NCI-H446 treated with DMSO at 0.1 percent for 48 hours (cell line): ENCODE measurements at regions not wholly inside any gene's neighbourhood (a gene's known extent, or its start where the extent isn't known, plus 50 kb on each side); places are given as distances from the start of the nearest gene placed in this dataset.
"Not testable (repeated sequence)": the region's sequence is repeated elsewhere in the genome, so short reads cannot be mapped to it uniquely, and the experiment has no call there.

Experiments used
- DNase-seq: peaks from one replicate; lab custom pipeline; 2025; lab: John Stamatoyannopoulos, UW

DNA sequence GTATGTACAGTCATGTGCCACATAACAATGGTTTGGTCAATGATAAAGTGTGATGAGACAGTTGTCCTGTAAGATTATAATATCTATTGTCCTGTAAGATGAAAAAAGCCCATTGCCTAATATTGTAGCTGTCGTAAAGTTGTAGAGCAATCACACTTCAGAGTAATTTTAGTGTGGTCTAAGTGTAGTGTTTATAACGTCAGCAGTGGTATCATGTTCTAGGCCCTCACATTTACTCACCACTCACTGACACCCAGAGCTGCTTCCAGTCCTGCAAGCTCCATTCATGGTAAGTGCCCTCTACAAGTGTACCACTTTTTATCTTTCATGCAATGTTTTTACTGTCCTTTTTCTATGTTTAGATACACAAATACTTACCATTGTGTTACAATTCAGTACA is 259.9 kb upstream of the RAB4A start:
- DNase-seq = no peak

DNA sequence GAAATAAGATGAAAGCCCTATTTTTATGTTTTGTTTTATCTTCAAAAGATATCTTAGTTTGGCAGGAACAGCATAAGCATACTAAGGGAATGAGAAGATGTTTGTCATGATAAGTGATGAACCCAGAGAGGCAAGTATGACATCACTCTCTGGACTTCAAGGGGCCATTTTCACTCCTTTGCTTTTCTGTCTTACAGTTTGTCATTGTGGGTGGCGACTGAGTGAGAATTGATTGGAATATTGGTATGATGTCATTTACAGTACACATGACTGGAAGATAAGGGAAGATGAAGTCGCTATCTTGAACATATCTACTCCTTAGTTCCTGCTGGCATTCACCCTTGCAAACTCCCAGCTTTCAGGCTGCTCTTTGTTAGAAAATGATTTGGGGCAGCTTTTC is 258.1 kb upstream of the RAB4A start:
- DNase-seq = no peak

DNA sequence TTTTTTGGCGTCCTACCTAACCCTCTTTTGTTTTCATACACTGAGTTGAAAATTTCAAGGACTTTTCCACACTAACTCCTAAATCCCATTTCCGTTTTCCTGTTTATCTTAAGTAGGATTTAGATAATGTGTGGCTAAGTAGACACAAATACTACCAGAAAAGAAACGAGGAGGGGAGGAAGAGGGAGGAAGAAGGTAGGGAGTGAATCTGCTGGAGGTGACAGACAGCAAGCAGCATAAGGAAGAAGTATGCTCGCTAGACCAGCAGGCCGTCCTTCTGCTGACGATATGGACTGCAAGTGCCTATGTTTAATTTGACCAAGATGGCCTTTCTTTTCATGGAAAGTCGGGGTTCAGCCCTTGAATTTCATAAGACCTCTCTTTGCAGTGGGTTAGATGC is 256.9 kb upstream of the RAB4A start:
- DNase-seq = no peak

DNA sequence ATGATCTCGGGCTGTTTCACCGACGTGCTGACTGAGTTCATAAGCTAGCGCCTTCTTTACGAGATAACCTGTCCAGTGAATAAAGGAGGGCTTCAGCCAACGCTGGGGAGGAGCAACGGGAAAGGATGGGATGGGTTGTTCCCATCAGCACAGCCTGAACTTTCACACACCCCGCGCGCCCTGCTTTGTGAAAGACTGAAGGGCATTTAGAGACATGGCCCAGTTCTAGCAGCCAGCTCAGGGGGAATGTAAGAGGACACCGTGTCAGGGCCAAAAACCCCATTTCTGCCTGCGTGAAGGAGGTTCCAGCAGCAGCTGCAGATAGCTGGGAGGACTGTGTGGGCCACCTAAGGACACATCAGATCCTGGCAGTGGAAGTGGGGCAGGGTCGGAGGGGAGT is 255.1 kb upstream of the RAB4A start:
- no peak for DNase-seq

DNA sequence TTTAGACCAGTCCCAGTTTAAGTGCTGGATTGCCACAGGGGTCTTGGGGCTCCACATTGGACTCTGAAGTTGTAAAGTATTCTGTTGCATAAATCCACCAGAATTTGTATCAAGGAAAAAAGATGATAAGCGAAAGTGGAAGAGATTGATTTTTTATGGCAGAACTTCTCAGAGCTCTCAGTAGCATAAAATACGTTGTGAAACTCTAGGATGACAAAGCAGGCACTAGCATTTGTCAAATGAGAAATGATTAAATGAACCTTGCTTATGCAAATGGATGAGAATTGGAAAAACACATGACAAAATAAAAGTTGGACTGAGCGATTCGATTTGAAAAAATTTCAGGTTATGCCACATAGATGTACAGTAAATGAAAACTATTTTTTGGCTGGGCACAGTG is 253.8 kb upstream of the RAB4A start:
- DNase-seq = no peak

DNA sequence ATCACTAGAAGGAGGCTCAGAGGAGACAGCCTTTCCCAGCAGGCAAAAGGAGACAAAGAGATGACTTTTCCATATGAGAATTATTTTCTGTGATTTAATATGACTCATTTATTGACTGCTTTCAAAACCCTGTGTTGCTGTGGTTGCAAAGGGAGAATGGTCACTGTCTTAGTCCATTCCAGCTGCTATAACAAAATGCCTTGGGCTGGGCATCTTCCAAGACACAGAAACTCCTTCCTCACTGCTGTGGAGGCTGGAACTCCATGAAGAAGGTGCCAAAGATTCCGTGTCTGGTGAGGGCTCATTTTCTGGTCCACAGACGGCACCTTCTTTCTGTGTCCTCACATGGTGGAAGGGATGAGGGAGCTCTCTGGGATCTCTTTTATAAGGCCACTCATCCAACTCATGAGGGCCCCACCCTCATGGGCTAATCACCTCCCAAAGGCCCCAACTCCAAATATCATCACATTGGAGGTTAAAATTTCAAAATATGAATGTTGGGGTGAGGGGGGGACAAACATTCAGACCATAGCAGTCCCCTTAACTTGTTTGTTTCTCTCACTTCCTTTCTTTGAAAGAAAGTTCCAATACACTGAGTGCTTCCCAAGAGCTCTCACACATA is 252.1 kb upstream of the RAB4A start:
- DNase-seq = no peak

DNA sequence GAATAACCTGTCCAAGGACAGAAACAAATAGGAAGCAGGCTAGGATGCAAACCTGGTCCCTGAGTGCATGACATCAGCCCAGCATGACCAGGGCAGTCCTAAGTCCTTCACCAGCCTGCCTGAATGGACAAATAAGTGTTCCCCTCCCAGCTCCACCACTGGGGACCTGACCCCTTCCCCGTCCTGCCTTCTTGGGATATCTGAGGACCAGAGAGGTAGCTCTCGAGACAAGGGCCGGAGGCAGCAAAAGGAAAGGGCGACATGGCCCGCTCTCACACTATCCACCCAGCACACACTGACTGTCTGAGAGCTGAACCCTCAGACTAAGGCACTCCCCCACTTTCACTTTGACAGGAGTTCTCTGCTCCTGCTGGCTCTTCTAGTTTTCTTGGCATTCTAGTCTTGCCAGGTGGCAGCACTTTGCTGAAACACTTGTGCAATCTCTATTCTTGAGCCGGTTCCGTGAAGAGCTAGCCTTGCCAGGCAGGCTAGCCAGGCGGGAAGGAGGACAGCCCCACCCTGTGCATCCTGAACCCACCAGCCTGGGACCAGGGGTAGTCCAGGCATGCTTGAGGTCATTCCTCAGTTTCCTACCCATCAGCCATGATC is 251.1 kb upstream of the RAB4A start:
- DNase-seq = no peak

DNA sequence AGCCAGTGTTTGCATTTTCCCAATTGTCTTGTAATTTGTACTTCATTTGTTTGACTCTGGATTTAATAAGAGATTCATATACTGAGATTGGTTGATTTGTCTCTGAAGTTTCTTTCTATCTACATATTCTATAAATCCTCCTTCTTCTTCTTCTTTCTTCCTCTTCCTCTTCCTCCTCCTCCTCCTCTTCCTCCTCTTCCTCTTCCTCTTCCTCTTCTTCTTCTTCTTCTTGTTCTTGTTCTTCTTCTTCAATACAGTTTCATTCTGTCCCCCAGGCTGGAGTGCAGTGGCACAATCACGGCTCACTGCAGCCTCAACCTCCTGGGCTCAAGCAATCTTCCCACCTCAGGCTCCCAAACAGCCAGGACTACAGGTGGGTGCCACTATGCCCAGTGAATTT is 249.9 kb upstream of the RAB4A start:
- not testable (repeated sequence) for DNase-seq

DNA sequence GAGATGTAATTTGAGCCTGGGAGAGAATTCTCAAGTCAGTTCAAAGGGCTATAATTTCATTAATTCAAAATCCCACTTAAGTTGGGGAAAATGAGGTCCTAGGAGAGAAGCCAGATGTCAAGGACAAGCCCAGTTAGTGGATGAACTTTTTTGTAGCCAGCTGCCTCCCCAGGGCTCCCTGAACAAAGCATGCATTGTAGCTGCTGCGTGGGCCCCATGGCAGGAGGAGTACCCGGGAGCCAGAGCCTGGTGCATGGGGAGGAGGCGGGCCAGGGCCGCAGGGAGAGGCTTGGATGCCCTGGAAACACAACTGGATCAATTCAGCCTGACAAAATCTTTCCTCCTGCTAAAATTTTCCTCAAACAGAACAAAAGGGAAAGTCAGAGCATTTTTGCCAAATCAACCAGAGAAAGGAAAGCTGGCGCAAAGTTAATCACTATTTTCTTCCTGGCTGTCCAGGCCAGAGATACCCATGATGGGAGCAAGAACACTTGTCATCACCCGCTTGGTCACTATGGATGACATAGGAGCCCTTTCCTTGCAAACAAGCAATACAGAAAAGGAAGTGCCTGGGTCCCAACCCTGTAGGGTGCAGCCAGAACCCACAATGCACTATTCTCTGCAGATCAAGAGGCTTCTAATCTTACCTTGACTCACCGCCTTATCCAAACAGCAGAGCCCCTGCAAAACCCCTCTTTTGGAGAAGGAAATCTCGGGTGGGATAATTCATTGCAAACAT is 248.1 kb upstream of the RAB4A start:
- DNase-seq = no peak

DNA sequence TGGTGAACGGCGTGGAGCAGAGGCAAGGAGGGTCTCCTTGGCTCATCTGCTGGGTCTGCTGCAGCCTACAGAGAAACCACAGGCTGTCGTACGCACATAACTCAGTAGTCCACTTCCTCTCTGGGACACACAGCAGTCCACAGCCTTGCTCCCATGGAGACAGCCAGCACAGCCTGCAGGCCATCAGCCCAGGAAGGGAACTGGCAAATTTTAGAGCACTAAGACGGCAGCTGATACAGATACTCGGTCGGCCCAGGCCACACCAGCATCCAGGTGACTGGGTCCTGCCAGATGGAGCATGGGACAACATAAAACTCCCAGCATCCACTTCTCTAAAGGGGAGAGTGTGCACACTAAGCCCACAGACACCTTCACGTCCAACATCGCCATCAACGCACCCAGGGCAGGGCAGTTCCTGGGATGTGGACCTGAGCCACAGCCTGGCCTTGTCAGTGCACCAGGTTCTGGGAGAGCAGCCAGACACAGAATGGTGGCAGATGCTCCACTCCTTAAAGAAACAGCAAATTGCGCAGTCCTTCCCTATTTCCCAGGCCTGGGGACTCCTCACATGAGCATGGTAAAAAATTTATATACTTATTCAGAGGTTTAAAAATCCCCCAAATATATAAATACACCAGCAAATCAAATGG is 247.1 kb upstream of the RAB4A start:
- DNase-seq = peak; percentile 77

DNA sequence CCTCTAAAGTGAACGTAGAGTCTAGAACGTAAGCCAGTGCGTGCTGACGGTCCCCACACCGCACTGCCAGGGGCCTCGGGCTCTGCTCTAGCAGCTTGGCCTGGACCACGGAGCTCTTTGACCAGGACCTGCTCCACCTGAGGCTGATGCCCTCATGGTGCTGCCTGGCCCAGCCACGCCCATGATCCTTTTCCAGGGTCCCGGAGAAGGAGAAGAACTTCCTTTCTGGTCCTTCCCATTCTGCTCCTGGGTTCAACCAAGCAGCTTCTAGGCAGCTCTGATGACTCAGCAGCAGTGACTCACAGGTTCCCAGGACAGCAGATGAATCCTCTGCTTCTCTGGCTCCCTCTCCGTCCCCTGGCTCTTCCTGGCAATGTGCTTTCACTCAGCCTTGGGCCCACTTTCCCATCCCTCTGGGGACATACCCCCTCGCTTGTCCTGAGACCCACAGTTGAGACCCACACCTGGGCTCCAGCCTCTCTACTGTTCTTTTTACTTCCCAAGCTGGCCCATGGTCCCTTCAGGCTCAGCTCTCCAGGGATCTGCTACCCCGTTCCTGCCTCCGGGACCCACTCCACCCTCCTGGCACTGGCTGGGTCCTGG is 246.3 kb upstream of the RAB4A start:
- DNase-seq = peak; percentile 76

DNA sequence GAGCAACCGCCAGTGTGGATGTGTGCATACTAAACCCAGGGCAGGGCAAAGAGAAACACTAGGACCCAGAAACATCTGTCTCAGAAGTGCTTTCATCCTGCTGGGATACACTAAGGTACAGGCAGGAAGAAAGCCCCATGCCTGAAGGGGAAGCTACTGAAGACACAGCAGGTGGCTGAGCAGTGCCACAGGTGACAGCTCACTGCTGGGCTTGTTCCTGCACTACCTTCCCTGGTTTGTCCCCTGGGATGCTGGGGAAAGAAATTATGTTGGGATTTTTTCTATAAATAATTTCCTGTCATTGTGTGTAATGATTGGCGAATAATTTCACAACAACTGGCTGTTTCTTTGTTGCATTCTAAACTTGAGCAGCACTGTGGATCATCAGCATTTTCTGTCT is 245.3 kb upstream of the RAB4A start:
- DNase-seq = no peak

DNA sequence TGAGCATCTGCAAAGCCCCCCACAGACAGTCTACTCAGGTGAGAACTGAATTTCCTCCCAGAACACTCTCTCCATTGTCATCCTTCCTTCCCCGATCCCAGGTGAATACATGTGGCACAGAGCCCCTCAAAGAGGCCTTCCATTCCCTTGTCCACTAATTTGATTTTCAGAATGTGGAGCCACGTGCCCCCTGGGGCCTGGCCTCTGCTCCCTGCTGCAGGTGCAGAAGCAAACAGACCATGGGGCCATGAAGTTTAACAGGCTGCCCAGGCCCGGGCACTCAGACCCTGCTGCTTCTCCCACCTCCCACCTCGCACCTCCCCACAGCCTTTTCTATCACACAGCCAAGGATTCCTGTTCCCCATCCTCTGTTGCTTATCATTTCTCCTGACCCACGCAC is 243.8 kb upstream of the RAB4A start:
- DNase-seq = no peak

DNA sequence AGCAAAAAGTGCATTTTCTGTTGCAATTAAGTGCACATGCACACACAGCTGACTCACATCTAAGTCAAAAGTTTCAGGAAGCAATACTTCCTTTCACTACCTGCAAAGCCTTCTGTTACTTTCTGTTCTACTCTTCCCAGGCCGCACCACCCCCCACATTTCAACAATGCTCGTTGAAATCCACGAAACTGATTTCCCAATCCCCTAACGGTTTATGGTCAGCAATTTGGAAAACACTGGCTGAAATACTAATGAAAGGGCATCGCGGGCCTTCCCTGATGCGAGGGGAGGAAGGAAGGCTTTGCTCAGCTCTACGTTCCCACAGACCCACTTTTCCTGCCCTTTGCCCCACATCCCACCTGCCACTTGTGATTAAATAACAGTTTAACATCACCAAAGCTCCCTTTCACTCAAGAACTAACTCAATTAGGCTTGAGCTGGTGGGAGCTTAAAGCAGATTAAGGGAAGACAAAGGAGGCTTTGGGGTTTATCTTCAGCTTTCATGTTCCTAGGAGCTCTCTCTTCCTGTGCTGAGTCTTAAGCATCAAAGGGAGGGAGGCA is 243.2 kb upstream of the RAB4A start:
- no peak for DNase-seq

DNA sequence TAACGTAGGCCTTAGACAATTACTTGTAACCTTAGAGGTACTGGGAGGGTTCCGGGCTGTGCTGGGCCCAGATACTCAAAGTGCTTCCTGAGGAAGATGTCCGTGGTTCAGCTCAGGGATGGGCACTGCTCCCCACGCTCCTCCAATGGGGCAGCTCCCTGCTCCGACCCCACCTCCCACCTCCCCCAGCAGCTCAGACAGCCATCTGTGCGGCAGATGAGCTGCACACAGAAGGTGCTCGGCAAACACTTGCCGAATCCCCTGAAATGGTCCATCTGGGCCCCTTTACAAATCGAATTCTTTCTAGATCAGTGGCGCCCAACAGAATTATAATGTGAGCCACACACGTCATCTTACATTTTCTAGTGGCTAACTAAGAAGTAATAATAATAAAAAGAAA is 242.4 kb upstream of the RAB4A start:
- DNase-seq = peak; percentile 94

DNA sequence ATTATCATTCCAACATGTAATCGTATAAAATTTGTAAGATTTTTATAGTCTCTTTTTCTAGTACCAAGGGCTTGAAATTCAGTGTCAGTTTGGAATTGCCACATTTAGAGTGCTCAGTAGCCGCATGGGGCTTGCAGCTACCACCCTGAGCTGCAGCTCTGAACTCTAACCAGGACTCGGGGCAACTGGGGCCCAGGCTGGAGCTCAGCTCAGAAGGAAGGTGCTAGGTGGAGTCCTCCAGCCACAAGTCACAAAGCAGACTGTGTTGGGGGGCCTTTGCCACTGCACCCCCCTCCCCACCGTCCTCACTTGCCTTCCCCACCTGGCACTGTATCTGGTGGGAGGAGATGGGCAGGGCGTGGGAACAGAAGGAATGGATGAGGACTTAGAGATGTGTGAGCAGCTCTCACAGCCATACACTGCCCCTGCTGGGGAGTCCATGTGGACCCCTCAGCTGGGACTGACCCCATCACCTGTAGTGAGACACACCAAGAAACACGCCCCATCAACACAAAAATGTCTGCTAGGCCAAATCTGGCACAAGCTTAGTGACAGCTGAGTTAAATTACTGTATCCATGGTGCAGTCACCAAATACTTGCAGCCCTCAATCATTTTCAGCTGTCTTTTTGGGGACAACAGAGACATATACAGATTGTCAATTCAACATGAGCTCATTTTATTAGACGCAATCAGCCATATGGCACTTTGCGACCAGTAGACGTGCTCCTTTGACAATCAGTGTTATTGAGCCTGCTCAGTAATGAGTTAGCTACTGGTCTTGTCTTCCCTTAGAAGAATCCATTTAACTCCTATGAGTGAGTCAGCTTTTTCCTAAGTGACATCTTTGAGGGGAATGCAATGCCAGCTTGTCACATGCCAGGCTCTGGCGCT is 241.7 kb upstream of the RAB4A start:
- DNase-seq = peak; percentile 88

DNA sequence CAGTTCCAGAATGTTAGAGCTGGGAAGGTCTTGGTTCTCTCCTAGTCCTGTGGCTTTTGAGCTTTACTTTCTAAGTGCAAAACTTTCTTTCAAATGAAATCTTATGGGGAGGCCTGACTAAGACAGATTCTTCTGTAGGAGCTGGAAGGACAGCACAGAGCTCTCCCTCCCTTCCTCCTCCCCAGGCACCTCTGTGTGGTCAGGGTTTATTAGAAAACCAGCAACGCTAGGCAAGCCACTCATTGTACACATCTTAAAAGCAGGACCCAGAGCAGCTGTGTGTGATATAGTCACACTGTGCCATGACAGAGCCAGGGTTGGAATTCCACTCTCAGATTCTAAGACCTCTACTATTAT is 241.1 kb upstream of the RAB4A start:
- DNase-seq = no peak

DNA sequence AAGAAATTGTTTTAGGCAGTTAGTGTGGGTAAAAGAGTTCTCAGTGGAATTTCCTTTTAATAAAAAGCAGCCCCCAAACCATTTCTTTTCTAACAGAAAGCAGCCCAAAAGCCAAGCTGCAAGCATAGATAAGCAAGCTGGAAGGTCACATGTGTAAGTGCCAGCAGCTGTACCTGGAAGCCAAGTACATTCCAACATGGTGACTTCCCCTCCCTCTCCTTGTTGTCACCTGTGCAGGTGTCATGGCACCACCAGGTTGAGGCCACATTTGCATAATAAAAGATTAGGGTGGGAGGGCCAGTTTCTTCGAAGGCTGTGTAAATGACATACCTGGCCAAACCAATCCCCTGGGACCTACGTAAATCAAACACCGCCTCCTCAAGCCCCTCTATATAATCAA is 240.3 kb upstream of the RAB4A start:
- DNase-seq = no peak

DNA sequence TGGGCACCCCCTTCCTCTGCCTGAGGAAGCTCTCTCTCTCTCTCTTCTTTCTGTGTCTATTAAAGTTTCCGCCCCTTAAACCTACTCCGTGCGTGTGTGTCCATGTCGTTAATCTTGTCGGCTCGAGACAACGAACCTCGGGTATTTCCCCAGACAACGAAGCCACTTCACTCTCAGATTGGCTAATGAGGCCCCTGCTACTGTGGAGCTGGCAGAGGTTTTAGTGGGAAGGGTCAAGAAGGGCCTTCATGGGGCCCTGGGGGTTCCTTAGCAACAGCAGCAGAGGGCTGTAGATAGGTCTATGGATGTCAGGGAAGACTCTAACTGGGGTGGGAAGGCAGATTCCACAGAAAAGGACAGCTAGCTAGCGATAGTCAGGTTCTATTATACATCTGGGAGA is 239.8 kb upstream of the RAB4A start:
- no peak for DNase-seq

DNA sequence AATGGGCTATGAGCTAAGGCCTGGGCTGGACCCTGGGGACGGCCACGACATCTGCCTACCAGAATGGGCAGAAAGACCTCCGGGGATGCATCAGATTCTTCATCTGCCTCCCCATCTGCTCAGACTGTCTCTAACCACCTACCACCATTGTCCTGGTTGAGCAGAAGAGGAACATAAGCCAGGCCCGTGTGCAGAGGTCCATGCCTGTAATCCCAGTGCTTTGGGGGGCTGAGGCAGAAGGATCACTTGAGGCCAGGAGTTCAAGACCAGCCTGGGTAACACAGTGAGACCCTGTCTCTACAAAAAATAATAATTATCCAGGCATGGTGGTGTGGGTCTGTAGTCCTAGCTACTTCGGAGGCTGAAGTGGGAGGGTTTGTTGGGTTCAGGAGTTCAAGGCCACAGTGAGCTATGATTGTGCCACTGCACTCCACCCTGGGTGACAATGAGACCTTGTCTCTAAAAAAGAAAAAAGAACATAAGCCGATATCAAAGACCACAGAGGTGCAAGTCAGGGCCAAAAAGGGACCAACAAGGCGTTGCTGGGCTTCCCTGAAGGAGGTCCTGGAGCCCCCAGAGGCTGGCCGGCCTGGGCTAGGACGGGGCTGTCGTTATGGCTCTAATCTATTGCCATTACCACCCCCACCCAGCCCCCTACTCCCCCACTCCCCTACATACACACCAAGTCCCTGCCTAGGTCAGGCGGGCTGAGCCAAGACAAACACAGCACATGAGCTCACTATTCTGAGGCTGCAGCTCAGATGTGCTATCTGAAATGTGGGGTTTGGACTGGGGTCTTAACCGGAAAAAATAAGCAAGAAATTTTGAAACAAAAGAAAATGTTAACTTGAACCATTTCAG is 239.2 kb upstream of the RAB4A start:
- peak; percentile 66 for DNase-seq
